ENCODE measurements at regions not wholly inside any gene's neighbourhood (a gene's known extent, or its start where the extent isn't known, plus 50 kb on each side); places are given as distances from the start of the nearest gene placed in this dataset.

DNA sequence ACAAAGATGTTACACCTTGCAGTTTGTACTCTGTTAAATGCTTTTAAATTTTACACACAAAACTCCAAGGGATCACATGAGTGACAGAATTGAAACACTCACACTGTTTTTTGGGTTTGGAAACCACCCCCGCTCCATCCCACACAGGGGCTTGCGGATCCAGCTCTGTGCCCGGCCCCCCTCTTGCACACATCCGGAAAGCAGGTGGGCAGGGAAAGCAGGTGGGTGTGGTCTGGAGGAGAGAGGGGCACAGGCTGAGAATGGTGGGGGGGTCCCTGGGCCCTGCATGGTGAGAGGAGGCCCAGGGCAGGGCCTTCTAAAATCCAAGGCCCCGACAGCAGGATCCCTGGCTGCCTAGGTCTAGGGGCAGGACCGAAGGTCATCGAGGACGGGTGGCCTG is 88.5 kb upstream of the HPCAL1 start:
- Histone ChIP-seq H3K9me1 (replicated peaks; ENCODE audit: control insufficient read depth, extremely low read depth, insufficient read depth, low read length) (no peaks in the 10 kb centered on the region), H3K4me2 (ENCODE audit: insufficient read depth, low read length) (no peak overlapping the region), H3K27me3 (ENCODE audit: control insufficient read depth in 2 of 2, insufficient read depth in 2 of 2, low read length in 2 of 2) (no peaks in the 10 kb centered on the region), H3K9ac (replicated peaks; ENCODE audit: extremely low read depth, insufficient read depth, low read length) (no peak overlapping the region), H3K36me3 (ENCODE audit: control insufficient read depth in 2 of 2, extremely low read depth in 1 of 2, insufficient read depth in 2 of 2, low read length in 2 of 2) (no peaks in the 10 kb centered on the region), H2AFZ (ENCODE audit: low read depth, low read length) (no peak overlapping the region), H3K79me2 (ENCODE audit: control insufficient read depth, insufficient read depth, low read length) (no peaks in the 10 kb centered on the region), H3K4me3 (replicated peaks in 1 of 3; ENCODE audit: insufficient read depth in 1 of 3, low read depth in 1 of 3, low read length in 3 of 3) (no peak overlapping the region), H4K20me1 (replicated peaks; ENCODE audit: control insufficient read depth, extremely low read depth, insufficient read depth, low read length) (no peaks in the 10 kb centered on the region), H3K9me3 (replicated peaks; ENCODE audit: control insufficient read depth, insufficient read depth, low read length) (no peaks in the 10 kb centered on the region), H3K27ac (ENCODE audit: insufficient read depth, low read depth, low read length) (no peak overlapping the region), H3K4me1 (ENCODE audit: control insufficient read depth, extremely low read depth, insufficient read depth, low read length) (no peaks in the 10 kb centered on the region)
- no peak for TF ChIP-seq POLR2AphosphoS5 (IDR thresholded peaks at IDR 0.05; ENCODE audit: insufficient read depth, low read depth, low read length)
- no peak for TF ChIP-seq GATA2 (IDR thresholded peaks at IDR 0.05; ENCODE audit: insufficient read depth, insufficient read length, low read depth, low read length)
- TF ChIP-seq EZH2 (IDR thresholded peaks at IDR 0.05; ENCODE audit: borderline replicate concordance, low read depth, low read length, severe bottlenecking), result no peak
- no peak for TF ChIP-seq POLR2A (IDR thresholded peaks at IDR 0.05; ENCODE audit: low read depth, low read length)
- TF ChIP-seq CTCF (IDR thresholded peaks at IDR 0.05; ENCODE audit: extremely low read depth in 1 of 2, insufficient read depth in 1 of 2, low read depth in 1 of 2, low read length in 2 of 2), result no peak
- TF ChIP-seq FOS (IDR thresholded peaks at IDR 0.05; ENCODE audit: borderline replicate concordance, insufficient read depth, low read length), result no peak
- no peak for TF ChIP-seq JUN (IDR thresholded peaks at IDR 0.05; ENCODE audit: borderline replicate concordance, insufficient read depth, insufficient read length, low read depth)
- no TSS peak for BruUV-seq (replicated peaks)
- POLR2A ChIA-PET, result no interaction called here
- CTCF ChIA-PET, result no interaction called here
- intact Hi-C loops (cut with micrococcal nuclease) (no loop called here), dilution Hi-C loops (cut with MboI; ENCODE audit: extremely low pct_ligation_motif_present, low sequenced_read_pairs) (no loop called here)
- no peak for FAIRE-seq
- no peak for DNase-seq (ENCODE audit: low read depth, low spot score)

Measured in endothelial cell of umbilical vein (primary cell).